ENCODE measurements at regions not wholly inside any gene's neighbourhood (a gene's known extent, or its start where the extent isn't known, plus 50 kb on each side); places are given as distances from the start of the nearest gene placed in this dataset.
A peak's percentile ranks its signal among the peaks of the same experiment; 100 is the strongest.

DNA sequence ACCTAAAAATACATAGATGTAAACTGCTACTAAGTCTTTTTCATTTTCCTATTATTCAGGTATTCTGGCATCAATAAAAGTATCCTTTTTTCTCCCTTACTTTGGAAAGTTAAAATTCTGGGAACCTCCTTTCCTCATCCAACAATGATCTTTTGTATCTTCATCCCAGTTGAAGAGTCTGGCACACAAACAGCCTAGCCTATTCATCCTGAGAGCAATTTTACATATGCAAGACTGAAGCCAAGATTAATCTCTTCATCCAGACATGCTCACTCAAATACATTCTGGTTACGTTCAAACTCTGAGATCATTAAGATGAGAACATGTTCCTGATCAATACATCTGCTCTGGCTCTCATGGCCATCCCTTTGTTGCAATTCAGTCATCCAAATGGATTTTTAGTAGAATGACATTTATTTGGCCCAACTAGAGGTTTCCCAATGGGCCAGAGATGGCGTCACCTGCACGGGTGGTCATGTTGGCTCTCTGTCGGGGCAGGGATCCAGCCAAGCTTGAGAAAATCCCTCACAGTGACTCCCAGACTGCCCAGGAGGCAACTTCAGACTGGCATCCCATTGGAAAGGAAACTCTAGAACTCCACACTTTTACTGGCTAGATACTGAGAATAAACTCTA is 135.3 kb upstream of the VCX2 start:
- Histone ChIP-seq H3K9ac (no peak overlapping the region), H3K4me3 (no peak overlapping the region), H3K36me3 (no peaks in the 10 kb centered on the region), H3K9me3 (replicated peaks in 1 of 11) (peaks cover 0 to 11% (median 4%) of the 10 kb centered on the region in 11 experiments; a peak in 3 of 22 replicates), H3K4me2 (no peak overlapping the region), H3K4me1 (no peaks in the 10 kb centered on the region), H4K20me1 (no peaks in the 10 kb centered on the region), H3K27ac (no peak overlapping the region), H3K27me3 (no peaks in the 10 kb centered on the region)
- no peak for TF ChIP-seq Cebpa-rat (IDR thresholded peaks at IDR 0.05)

DNA sequence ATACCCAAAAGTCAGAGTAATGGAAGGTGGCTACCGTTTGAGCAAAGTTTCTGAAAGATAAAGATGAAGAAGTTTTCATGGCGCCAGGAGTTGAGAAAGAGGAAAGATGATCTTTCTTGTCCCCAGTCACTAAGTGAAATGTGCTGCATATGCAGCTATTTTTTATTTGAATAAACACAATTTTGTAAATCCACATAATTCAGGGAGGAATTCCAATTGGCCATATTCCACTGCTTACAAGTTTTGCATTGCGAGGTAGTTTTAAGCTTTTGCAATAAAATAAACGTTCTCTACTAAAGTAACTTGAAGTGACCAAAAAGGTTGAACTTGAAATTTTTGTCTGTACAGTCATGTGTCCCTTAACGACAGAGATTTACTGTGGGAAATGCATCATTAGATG is 139.3 kb upstream of the VCX2 start:
- Histone ChIP-seq H3K4me3 (no peak overlapping the region), H3K4me2 (no peak overlapping the region)
- TF ChIP-seq Cebpa-rat (IDR thresholded peaks at IDR 0.05) = no peak

DNA sequence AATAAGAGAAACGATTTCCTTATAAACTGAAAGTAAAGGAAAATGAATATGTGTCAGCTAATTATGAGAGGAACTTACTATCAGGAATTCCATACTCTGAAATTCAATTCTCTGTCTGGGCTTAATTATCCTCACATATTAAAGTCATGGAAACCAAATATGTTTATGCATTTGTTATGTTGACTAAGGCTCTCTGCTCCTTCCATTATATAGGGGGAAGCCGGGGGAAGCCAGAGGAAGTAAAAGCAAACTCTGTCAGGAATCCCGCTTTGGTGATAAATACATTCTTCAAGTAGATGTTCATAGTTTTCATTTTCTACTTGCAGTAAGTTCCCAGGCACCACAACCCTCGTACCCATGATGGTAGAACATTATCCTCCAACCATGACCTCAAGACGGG is 142.8 kb upstream of the VCX2 start:
- Histone ChIP-seq H3K27ac (no peak overlapping the region), H3K9ac (no peak overlapping the region), H3K4me2 (no peak overlapping the region), H3K4me1 (no peaks in the 10 kb centered on the region), H3K36me3 (no peaks in the 10 kb centered on the region), H3K9me3 (replicated peaks in 1 of 11) (no peaks in the 10 kb centered on the region), H3K27me3 (no peaks in the 10 kb centered on the region), H4K20me1 (no peaks in the 10 kb centered on the region), H3K4me3 (no peak overlapping the region)
- no peak for TF ChIP-seq Cebpa-rat (IDR thresholded peaks at IDR 0.05)

More for the DNA sequence above, 139.3 kb upstream of the VCX2 start:
- no peaks in the 10 kb centered on the region for H3K27me3 ChIP-seq
- H4K20me1 ChIP-seq = no peaks in the 10 kb centered on the region
- no peaks in the 10 kb centered on the region for H3K36me3 ChIP-seq
- H3K9me3 ChIP-seq (replicated peaks in 1 of 11) = peaks cover 0 to 8% (median 4%) of the 10 kb centered on the region in 11 experiments; a peak in 3 of 22 replicates
- no peaks in the 10 kb centered on the region for H3K4me1 ChIP-seq
- H3K9ac ChIP-seq = no peak overlapping the region
- H3K27ac ChIP-seq = no peak overlapping the region

GRCh38 chrX:8314881-8315280 is 143.8 kb upstream of the VCX2 start:
- Histone ChIP-seq H3K9ac (no peak overlapping the region), H4K20me1 (no peaks in the 10 kb centered on the region), H3K36me3 (no peaks in the 10 kb centered on the region), H3K27ac (no peak overlapping the region), H3K4me2 (no peak overlapping the region), H3K4me1 (no peaks in the 10 kb centered on the region), H3K4me3 (no peak overlapping the region), H3K27me3 (no peaks in the 10 kb centered on the region), H3K9me3 (replicated peaks in 1 of 11) (no peaks in the 10 kb centered on the region)
- no peak for TF ChIP-seq Cebpa-rat (IDR thresholded peaks at IDR 0.05)

DNA sequence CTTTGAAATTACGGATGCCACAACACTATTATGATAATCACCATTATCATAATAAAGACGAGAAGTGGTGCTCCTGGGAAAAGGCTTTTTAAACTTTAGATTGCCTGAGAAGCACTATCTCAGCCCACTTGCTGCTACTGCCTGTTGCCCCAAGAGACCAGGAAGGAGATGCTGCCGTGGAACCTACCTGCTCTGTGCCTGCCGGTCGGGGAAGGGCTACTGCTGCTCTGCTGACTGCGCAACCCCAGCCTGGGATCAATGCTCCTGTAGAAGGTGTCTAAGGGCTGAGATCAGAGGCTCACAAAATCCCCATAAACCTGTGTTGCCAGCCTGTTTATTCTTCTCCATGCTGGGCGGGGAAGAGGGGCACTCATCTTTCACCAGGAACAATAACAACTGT is 145.3 kb upstream of the VCX3B start:
- Histone ChIP-seq H3K4me2 (no peak overlapping the region), H3K4me1 (no peaks in the 10 kb centered on the region)

DNA sequence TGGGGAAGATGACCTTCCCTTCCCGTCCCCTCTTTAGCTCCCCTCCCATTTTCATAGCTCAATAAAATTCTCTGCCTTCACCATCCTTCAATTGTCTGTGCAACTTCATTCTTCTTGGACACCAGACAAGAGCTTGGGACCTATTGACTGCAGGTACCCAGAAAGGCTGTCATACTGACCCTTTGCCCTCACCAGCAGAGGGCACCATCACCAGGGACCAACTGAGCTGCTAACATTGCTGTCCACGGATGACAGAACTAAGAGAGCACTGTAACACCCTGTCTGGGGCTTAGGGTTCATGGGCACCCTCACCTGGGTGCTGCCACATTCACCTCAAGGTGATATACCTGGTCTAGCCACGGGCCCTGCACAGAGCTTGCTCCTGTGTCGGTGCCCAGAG is 141.3 kb upstream of the VCX3B start:
- peaks cover 0 to 13% (median 11%) of the 10 kb centered on the region in 11 experiments; a peak in 16 of 22 replicates for H3K9me3 ChIP-seq (replicated peaks in 1 of 11)
- H3K4me3 ChIP-seq = no peak overlapping the region
- TF ChIP-seq Cebpa-rat (IDR thresholded peaks at IDR 0.05) = no peak
- no peaks in the 10 kb centered on the region for H3K36me3 ChIP-seq
- no peaks in the 10 kb centered on the region for H4K20me1 ChIP-seq
- no peak overlapping the region for H3K9ac ChIP-seq
- H3K4me2 ChIP-seq = no peak overlapping the region
- no peaks in the 10 kb centered on the region for H3K4me1 ChIP-seq
- no peaks in the 10 kb centered on the region for H3K27me3 ChIP-seq
- no peak overlapping the region for H3K27ac ChIP-seq

More for the DNA sequence above, 145.3 kb upstream of the VCX3B start:
- H3K9ac ChIP-seq = no peak overlapping the region
- TF ChIP-seq Cebpa-rat (IDR thresholded peaks at IDR 0.05) = no peak
- H4K20me1 ChIP-seq = no peaks in the 10 kb centered on the region
- no peaks in the 10 kb centered on the region for H3K27me3 ChIP-seq
- no peak overlapping the region for H3K27ac ChIP-seq
- peaks cover 0 to 13% (median 11%) of the 10 kb centered on the region in 11 experiments; a peak in 16 of 22 replicates for H3K9me3 ChIP-seq (replicated peaks in 1 of 11)
- H3K4me3 ChIP-seq = no peak overlapping the region
- H3K36me3 ChIP-seq = no peaks in the 10 kb centered on the region

DNA sequence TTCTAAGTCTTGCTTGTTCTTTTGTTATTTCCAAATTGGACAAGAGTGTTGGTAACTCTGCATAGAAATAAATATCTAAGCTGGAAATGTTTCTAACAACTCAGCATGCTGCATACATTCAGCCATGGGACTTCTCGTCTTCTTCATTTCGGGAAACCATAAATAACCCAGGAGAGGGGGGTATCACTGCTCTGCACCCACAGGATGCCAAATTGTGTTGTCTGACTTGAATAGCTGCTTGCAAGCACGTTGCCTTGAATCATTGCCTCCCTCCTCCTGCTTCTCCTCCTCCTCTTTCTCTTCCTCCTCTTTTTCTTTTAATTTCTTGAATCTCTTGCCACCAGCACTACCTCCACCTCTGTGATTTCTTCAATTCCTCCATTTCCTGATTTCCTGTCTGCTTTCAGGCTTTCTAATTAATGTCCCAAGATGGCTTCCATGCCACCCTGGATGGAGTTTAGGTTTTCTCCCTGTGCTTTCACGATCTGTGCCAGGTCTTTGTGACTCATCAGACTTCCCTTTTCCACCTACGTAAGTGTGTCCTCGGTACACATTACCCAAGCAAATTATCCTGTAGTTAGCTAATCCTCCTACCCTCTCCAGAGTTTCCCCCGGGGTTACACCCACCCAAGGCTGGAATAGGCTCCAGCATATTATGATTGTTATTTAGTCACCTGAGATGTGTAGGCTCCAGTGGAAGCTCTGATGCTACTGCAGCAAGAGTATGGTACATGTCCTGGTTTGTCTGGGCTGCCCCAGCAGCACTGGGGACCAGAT is 122.6 kb upstream of the VCX3B start:
- no peak overlapping the region for H3K27ac ChIP-seq
- no peak for TF ChIP-seq Cebpa-rat (IDR thresholded peaks at IDR 0.05)
- no peaks in the 10 kb centered on the region for H3K36me3 ChIP-seq
- no peaks in the 10 kb centered on the region for H4K20me1 ChIP-seq
- H3K4me3 ChIP-seq = no peak overlapping the region
- peak overlapping the region in 1 of 11 experiments; percentile 26; a peak in 1 of 22 replicates for H3K4me2 ChIP-seq
- no peak overlapping the region for H3K9ac ChIP-seq
- no peaks in the 10 kb centered on the region for H3K9me3 ChIP-seq (replicated peaks in 1 of 11)
- peaks cover 0 to 5% (median 0%) of the 10 kb centered on the region in 10 experiments; a peak in 1 of 20 replicates for H3K4me1 ChIP-seq
- H3K27me3 ChIP-seq = no peaks in the 10 kb centered on the region

DNA sequence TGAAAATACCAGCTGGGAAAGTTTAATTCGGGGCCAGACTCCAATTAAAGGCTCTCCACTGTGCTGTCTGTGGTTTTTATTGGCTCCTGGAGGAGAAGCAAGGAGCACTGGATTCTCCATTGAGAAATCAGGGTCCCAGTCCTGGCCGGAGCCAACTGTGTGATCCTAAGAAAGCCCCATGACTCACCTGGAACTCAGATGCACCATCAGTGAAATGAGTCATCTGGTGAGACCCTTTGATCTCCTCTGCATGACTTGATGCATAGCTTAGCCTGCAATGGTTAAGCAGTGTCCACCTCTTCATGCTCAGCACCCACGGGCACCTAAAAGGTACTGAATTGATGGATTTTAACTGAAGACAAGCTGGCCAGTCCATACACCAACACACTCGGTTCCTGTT is 119.2 kb upstream of the VCX3B start:
- Histone ChIP-seq H3K36me3 (no peaks in the 10 kb centered on the region), H3K4me2 (no peak overlapping the region), H3K4me3 (no peak overlapping the region), H3K27me3 (no peaks in the 10 kb centered on the region), H3K27ac (no peak overlapping the region), H4K20me1 (no peaks in the 10 kb centered on the region), H3K9me3 (replicated peaks in 1 of 11) (no peaks in the 10 kb centered on the region), H3K4me1 (peaks cover 0 to 5% (median 0%) of the 10 kb centered on the region in 10 experiments; a peak in 1 of 20 replicates), H3K9ac (no peak overlapping the region)
- no peak for TF ChIP-seq Cebpa-rat (IDR thresholded peaks at IDR 0.05)

- no peak for TF ChIP-seq Cebpa-rat (IDR thresholded peaks at IDR 0.05)
- Histone ChIP-seq H3K4me1 (peaks cover 0 to 5% (median 0%) of the 10 kb centered on the region in 10 experiments; a peak in 1 of 20 replicates), H3K36me3 (no peaks in the 10 kb centered on the region), H3K27me3 (no peaks in the 10 kb centered on the region), H3K4me3 (no peak overlapping the region), H3K4me2 (no peak overlapping the region), H3K9me3 (replicated peaks in 1 of 11) (no peaks in the 10 kb centered on the region), H3K27ac (no peak overlapping the region), H3K9ac (no peak overlapping the region), H4K20me1 (no peaks in the 10 kb centered on the region)
These were observed 118.6 kb upstream of the VCX3B start for GRCh38 chrX:8346060-8346459.
